22Rv1 (cell line): ENCODE measurements at regions not wholly inside any gene's neighbourhood (a gene's known extent, or its start where the extent isn't known, plus 50 kb on each side); places are given as distances from the start of the nearest gene placed in this dataset.
"Not testable (repeated sequence)": the region's sequence is repeated elsewhere in the genome, so short reads cannot be mapped to it uniquely, and the experiment has no call there.

Experiments
- H3K27ac ChIP-seq: fragments of 450-650 bp; 2 replicates; pipeline ENCODE4 v1.5.1; 2017
- CTCF ChIP-seq: fragments of 450-650 bp; IDR thresholded peaks from 2 replicates; pipeline ENCODE4 v1.5.1; 2017; ENCODE audit warnings: mild to moderate bottlenecking
- ZFX ChIP-seq: fragments of 450-650 bp; IDR thresholded peaks from 2 replicates; pipeline ENCODE4 v1.6.1; 2017; ENCODE audit warnings: antibody characterized with exemption, borderline replicate concordance

- TF ChIP-seq CTCF (no peak), ZFX (no peak)
- no peak overlapping the region for H3K27ac ChIP-seq
These were observed 137.5 kb upstream of the TRPC6 start for GRCh38 chr11:101721270-101721669.

- no peak for TF ChIP-seq CTCF
- TF ChIP-seq ZFX, result no peak
These were observed 134.6 kb upstream of the TRPC6 start for GRCh38 chr11:101718402-101718801.

GRCh38 chr11:101717619-101718018, 133.8 kb upstream of the TRPC6 start:
- TF ChIP-seq CTCF, result no peak
- no peak for TF ChIP-seq ZFX
- H3K27ac ChIP-seq, result no peak overlapping the region

More at GRCh38 chr11:101718402-101718801, 134.6 kb upstream of the TRPC6 start:
- no peak overlapping the region for H3K27ac ChIP-seq

- TF ChIP-seq ZFX (no peak), CTCF (no peak)
These were observed 131.5 kb upstream of the TRPC6 start for GRCh38 chr11:101715281-101715680.

GRCh38 chr11:101707477-101707876, 123.7 kb upstream of the TRPC6 start:
- H3K27ac ChIP-seq, result no peak overlapping the region
- no peak for TF ChIP-seq ZFX
- no peak for TF ChIP-seq CTCF

More at GRCh38 chr11:101715281-101715680, 131.5 kb upstream of the TRPC6 start:
- H3K27ac ChIP-seq, result no peak overlapping the region

- H3K27ac ChIP-seq, result no peak overlapping the region
- TF ChIP-seq ZFX, result no peak
- no peak for TF ChIP-seq CTCF
These were observed 122.7 kb upstream of the TRPC6 start for GRCh38 chr11:101706541-101706940.

GRCh38 chr11:101705972-101706371, 122.2 kb upstream of the TRPC6 start:
- no peak overlapping the region for H3K27ac ChIP-seq
- TF ChIP-seq CTCF (no peak), ZFX (no peak)

- H3K27ac ChIP-seq, result not testable (repeated sequence)
These were observed 111.1 kb upstream of the TRPC6 start for GRCh38 chr11:101694869-101695268.
